Activated CD8-positive, alpha-beta memory T cell treated with anti-CD3 and anti-CD28 coated beads for 24 hours (primary cell): ENCODE measurements at regions not wholly inside any gene's neighbourhood (a gene's known extent, or its start where the extent isn't known, plus 50 kb on each side); places are given as distances from the start of the nearest gene placed in this dataset.
A peak's percentile ranks its signal among the peaks of the same experiment; 100 is the strongest.
"Not testable (repeated sequence)": the region's sequence is repeated elsewhere in the genome, so short reads cannot be mapped to it uniquely, and the experiment has no call there.

Experiments
- DNase-seq: peaks from one replicate; pipeline ENCODE4 v3.0.0-alpha.2; 2020

- peak; percentile 73 for DNase-seq
Measured at GRCh38 chr9:96061293-96061987, 185.9 kb downstream of the ERCC6L2 start.

- DNase-seq, result no peak
Measured at GRCh38 chr9:96058218-96058617, 182.7 kb downstream of the ERCC6L2 start.

- DNase-seq, result no peak
Measured at GRCh38 chr9:96057155-96057554, 181.7 kb downstream of the ERCC6L2 start.

- no peak for DNase-seq
Measured at GRCh38 chr9:96056226-96056625, 180.7 kb downstream of the ERCC6L2 start.

- not testable (repeated sequence) for DNase-seq
Measured at GRCh38 chr9:96054248-96054647, 178.8 kb downstream of the ERCC6L2 start.

GRCh38 chr9:96052686-96053085 is 177.2 kb downstream of the ERCC6L2 start:
- no peak for DNase-seq

- no peak for DNase-seq
Measured at GRCh38 chr9:96051423-96051822, 175.9 kb downstream of the ERCC6L2 start.

- DNase-seq, result no peak
Measured at GRCh38 chr9:96050861-96051155, 175.3 kb downstream of the ERCC6L2 start.

- no peak for DNase-seq
Measured at GRCh38 chr9:96050048-96050860, 174.8 kb downstream of the ERCC6L2 start.

GRCh38 chr9:96048956-96049831 is 173.7 kb downstream of the ERCC6L2 start:
- DNase-seq, result no peak

GRCh38 chr9:96048104-96048955 is 172.8 kb downstream of the ERCC6L2 start:
- DNase-seq, result peak; percentile 69

GRCh38 chr9:96047741-96048103 is 172.2 kb downstream of the ERCC6L2 start:
- peak; percentile 77 for DNase-seq

GRCh38 chr9:96047116-96047639 is 171.7 kb downstream of the ERCC6L2 start:
- no peak for DNase-seq

- no peak for DNase-seq
Measured at GRCh38 chr9:96045811-96046210, 170.3 kb downstream of the ERCC6L2 start.

GRCh38 chr9:96044401-96044800 is 168.9 kb downstream of the ERCC6L2 start:
- no peak for DNase-seq

GRCh38 chr9:96040591-96041461 is 165.3 kb downstream of the ERCC6L2 start:
- no peak for DNase-seq

GRCh38 chr9:96038914-96039313 is 163.4 kb downstream of the ERCC6L2 start:
- DNase-seq, result no peak

GRCh38 chr9:96038271-96038670 is 162.8 kb downstream of the ERCC6L2 start:
- no peak for DNase-seq

- DNase-seq, result no peak
Measured at GRCh38 chr9:96034553-96035122, 159.1 kb downstream of the ERCC6L2 start.

GRCh38 chr9:96033896-96034295 is 158.4 kb downstream of the ERCC6L2 start:
- DNase-seq, result no peak
